ENCODE measurements at regions not wholly inside any gene's neighbourhood (a gene's known extent, or its start where the extent isn't known, plus 50 kb on each side); places are given as distances from the start of the nearest gene placed in this dataset.
A peak's percentile ranks its signal among the peaks of the same experiment; 100 is the strongest.

GRCh38 chr20:4065391-4065844 is 50.1 kb upstream of the RNF24 start:
- TF ChIP-seq Cebpa-rat (IDR thresholded peaks at IDR 0.05): peak in 3 of 11 experiments; percentile 27 to 42 (median 34); a peak in 2 of 22 replicates
- H4K20me1 ChIP-seq: no peaks in the 10 kb centered on the region
- peaks cover 2 to 14% (median 3%) of the 10 kb centered on the region in 11 experiments; a peak in 15 of 22 replicates for H3K9me3 ChIP-seq (replicated peaks in 1 of 11)
- peak overlapping the region; percentile 72 to 94 (median 84) for H3K4me2 ChIP-seq
- no peaks in the 10 kb centered on the region for H3K27me3 ChIP-seq
- H3K4me3 ChIP-seq: no peak overlapping the region
- peak overlapping the region in 10 of 11 experiments; percentile 63 to 80 (median 78); a peak in 19 of 22 replicates for H3K27ac ChIP-seq
- H3K36me3 ChIP-seq: no peaks in the 10 kb centered on the region
- H3K4me1 ChIP-seq: peaks cover 63 to 100% (median 97%) of the 10 kb centered on the region in 10 experiments
- peak overlapping the region in 8 of 11 experiments; percentile 12 to 66 (median 49); a peak in 12 of 22 replicates for H3K9ac ChIP-seq

All from BLaER1 treated with 17β-estradiol and CSF1 and Interleukin-3, amounts not matched to agents 10 nM and 100 nM (cell line).